Fibroblast of skin of abdomen (primary cell): ENCODE measurements at regions not wholly inside any gene's neighbourhood (a gene's known extent, or its start where the extent isn't known, plus 50 kb on each side); places are given as distances from the start of the nearest gene placed in this dataset.
A peak's percentile ranks its signal among the peaks of the same experiment; 100 is the strongest.
"Not testable (repeated sequence)": the region's sequence is repeated elsewhere in the genome, so short reads cannot be mapped to it uniquely, and the experiment has no call there.

Source experiments
- DNase-seq: peaks from one replicate; pipeline ENCODE4 v3.0.0-alpha.2; 2013

DNA sequence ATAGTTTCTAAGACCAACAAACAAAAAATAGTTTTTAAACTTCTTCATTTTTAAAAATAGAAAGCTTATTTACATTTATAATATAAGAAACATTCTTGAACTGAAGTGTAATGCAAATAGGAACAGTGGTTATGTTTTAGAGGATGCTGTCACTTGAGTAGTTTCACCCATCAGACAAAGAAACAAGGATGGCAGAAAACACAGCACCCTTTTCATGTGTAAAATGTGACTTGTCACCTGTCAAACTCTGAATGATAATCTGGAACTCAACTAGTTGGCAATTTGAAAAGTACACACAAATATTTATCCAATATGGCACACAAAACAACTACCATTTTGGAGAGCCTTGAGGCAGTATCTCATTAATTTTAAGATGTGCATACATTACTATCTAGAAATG is 816.0 kb downstream of the TSN start:
- DNase-seq = not testable (repeated sequence)

DNA sequence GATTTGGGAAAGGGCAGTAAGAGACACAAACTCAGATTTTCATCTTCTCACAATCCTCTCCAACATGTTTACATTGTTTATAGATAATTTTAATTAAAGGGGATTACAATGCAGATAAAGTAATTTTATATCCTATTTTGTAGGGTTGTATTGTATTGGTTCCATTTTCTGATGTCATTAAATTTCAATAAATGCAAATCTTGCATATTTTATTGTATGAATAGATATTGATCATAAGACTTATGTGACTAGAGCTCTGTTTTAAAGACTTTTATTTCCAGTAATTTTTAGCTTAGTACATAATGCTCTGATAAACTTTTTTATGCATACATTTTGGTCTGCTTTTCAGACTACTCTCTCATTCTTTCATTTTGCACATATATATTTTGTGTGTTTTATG is 819.6 kb downstream of the TSN start:
- DNase-seq = no peak

- no peak for DNase-seq
Observed at GRCh38 chr2:122583159-122583917, 827.9 kb downstream of the TSN start.

DNA sequence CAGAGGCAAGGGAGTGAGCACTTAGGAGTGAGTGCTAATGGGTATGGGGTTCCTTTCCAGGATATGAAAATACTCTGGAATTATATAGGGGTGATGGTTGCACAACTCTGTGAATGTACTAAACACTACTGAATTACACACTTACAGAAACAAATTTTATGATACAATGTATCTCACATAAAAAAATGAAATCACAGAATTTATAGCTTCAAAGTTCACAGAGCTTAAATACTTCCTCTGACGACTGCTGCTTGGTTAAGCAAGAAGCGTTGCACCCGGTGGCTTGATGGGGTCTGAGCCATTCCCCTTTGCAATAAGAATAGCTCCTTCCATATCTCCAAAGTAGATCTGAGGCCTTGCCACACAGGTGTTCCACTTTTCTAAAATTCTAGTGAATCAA is 835.1 kb downstream of the TSN start:
- DNase-seq = no peak

DNA sequence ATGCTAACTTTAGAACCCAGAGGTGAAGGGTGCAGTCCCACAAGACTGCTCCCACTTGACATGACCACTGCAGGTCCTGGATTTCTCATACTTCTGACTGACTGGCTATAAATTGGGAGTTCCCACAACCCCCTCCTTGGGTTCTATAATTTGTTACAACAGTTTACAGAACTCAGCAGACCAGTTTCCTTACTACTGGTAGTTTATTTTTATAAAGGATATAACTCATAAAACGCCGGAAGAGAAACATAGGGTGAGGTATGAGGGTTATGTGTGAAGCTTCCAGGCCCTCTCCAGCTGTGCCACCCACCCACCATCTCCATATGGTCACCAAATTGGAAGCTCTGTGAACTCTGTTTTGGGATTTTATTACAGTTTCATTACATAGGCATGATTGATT is 839.6 kb downstream of the TSN start:
- DNase-seq = no peak

- peak; percentile 3 for DNase-seq
Observed at GRCh38 chr2:122596598-122596997, 841.1 kb downstream of the TSN start.

GRCh38 chr2:122598784-122599183 is 843.3 kb downstream of the TSN start:
- DNase-seq = no peak

- DNase-seq = no peak
Observed at GRCh38 chr2:122610948-122611609, 855.6 kb downstream of the TSN start.

- no peak for DNase-seq
Observed at GRCh38 chr2:122622934-122623333, 867.5 kb downstream of the TSN start.

GRCh38 chr2:122627388-122627787 is 871.9 kb downstream of the TSN start:
- no peak for DNase-seq

DNA sequence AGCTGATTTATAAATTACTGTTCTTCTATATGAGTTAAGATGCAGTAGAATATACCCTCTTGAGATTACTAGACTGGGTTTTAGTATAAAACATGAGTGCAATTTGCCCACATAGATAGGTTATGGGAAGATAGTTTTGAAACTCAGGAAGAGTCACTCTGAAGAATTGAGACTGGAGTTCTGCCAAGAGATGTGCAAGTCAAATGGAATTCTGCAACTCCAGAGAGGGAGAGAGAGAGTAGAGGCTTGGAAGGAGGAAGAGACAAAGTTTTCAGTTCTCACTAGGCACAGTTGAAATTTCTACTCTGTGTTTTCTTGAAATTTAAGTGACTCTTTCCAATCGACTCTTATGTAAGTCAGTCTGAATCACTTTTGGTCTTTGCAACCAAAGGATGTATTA is 878.8 kb downstream of the TSN start:
- peak; percentile 96 for DNase-seq

GRCh38 chr2:122634920-122635319 is 879.5 kb downstream of the TSN start:
- no peak for DNase-seq

GRCh38 chr2:122635686-122636085 is 880.2 kb downstream of the TSN start:
- no peak for DNase-seq

DNA sequence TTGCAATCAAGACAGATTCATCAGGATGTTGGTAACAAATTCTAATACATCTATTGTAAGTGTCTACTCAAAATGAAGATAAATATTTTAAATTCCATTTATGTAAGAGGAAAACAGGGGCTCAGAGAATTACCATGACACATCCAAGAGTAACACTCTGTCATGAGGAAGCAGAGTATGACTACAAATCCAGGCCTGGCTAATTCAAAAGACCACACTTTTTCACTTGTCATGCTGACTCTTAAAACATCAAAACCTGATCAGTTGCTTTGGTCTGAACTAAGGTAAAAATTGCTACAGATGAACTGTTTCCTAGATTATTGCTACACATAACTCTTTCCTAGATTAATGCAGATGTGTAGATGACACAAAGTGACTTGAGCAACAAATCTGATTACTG is 880.6 kb downstream of the TSN start:
- peak; percentile 67 for DNase-seq

DNA sequence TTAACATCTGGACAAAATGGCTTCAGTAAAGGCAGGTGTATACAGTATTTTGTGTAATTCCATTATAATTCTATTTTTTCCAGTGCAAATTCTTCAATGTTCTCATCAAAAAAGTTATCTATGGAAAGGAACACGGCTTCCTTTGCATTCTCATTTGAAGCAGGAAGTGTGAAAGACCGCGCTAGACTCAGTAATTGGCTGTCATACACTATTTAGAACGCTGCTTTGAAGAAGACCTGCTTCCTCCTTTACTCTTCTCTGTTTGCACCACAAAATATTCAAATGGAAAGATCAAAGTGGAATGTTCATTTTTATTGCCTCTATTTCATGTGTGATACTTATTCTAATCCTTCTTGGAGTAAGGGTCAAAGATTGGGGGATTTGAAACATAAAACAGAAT is 883.7 kb downstream of the TSN start:
- no peak for DNase-seq

DNA sequence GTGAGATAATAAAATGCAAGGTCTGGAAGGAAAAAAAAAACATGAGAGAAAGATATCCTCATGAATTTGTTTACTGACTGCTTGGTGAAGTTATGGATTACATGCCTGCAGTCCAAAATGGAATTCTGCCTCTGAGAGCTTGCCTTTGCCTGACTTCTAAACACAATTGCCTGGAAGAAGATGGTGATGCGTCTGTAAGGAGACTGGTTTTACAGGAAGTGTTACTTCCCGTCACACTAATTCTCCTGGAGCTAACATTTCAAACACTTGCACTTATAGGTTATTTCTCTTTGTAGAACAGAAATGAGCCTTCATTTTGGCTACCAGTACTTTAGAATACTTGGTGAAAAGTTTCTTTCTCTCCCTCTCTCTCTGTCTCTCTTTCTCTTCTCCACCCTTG is 884.3 kb downstream of the TSN start:
- DNase-seq = no peak

DNA sequence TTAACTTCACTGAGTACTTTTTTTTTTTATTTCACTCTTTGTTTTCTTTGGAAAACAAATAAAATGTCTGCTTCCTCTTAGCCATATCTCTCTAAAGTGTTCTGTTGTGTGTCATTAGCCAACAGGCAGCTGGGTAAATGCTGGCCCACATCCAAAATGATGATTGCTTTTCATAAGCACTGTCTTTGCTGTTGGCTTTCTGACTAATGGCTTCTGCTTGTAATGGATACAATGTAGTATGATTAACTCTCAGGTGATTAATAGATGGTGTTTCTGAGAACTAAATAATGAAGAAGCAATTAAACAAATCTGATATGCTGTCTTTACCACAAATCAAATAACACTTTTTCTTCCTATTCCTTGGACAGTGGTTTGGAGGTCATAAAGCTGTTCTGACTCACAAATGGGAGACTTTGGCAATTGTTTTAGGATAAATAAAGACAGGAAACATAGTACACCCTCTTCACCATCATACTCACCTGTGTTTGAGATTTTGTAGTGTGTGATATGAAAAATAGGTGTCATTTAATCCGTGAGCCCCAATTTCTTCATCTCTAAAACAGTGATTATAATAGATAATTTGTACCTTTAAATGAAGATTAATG is 888.4 kb downstream of the TSN start:
- DNase-seq = peak; percentile 83

DNA sequence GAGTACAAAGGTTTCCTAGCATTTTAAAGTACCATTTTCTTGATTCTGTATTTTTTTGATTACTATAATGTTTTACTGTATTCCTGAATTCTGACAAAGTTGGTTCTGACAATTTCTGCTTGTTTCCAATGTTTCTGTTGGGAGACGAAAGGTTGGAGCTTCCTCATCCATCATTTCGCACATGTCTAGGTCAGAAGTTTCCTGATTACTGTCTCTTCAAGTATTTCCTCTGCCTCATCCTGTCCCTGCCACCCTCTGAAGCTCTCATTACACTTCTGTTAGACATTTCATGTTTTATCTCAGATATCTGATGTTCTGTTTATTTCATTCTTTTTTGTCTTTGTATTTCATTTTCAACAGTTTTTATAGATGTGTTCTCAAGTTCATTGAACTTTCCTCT is 895.8 kb downstream of the TSN start:
- no peak for DNase-seq

DNA sequence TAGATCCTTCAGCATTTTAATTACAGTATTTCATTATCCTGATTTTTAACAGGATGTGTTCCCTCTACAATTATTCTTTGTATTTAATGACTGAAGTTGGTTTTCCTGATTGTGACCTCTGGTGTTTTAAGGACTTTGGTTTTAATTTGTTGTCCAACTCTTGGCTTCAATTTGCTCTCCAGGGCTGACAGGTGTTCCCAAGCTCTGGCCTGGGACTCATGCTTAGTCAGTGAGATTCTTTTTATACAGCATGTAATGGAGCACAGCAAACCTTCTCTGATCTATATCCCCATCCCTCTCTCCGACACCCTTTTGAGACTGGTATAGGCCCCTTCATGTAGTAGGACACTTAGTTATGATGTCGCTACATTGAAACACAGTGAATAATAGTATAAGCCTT is 896.3 kb downstream of the TSN start:
- no peak for DNase-seq

GRCh38 chr2:122652670-122653069 is 897.2 kb downstream of the TSN start:
- peak; percentile 18 for DNase-seq

DNA sequence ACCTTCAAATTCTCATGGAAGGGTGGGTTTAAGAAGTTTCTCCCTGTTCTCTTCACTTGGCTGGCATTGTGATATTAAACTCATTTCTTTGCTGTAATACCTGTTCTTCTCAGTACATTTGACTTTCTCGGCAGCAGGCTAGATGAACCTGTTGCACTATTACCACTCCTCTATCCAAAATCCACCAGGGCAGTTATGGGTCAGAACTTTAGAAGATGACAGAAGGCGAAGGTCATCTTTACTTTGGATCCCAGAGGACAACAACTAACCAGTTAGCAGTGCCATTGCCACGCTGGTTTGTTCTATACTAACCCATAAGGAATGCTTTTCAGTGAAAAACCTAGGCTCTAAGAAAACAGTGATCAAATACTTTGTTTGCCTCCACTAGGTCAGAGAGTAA is 901.0 kb downstream of the TSN start:
- DNase-seq = no peak

DNA sequence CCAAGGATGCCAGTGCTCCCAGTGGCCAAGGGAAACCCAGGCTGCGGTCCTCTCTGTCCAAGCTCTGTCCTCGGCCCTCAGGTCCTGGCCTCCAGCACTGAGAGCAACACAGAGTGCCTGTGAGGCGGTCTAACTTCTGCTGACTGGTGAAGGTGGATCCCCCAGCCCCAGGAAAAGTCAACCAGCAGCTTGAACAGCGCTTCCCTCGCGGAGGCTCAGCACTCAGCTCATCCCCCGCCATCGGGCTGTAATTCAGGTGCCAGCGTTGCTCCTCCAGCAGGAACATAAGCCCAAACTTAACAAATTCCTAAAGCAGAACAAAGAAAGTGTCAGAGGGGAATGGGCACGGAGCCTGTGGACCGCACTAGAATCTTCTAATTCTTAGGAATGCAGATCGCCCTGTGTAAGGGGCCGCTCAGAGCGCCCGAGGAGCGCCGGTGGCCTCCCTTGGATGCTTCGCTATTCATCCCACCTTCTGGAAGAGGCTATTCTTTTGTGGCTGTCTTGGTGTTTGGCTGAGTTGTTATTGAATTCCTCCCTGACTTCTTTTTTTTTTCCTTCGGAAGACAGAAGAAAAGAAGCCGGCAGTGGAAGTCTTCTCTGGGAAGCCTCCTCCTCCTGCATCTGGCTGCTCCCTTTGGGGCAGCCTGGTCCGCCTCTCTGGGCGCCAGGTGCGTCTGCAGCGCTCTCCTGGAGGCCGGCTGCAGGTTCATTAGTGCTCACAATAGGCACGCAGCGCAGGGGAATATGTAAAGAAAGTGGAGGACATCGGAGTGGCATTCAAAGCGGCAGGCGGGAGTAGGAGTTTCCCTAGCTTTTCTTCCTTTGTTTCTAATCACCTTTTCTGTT is 905.6 kb downstream of the TSN start:
- no peak for DNase-seq

DNA sequence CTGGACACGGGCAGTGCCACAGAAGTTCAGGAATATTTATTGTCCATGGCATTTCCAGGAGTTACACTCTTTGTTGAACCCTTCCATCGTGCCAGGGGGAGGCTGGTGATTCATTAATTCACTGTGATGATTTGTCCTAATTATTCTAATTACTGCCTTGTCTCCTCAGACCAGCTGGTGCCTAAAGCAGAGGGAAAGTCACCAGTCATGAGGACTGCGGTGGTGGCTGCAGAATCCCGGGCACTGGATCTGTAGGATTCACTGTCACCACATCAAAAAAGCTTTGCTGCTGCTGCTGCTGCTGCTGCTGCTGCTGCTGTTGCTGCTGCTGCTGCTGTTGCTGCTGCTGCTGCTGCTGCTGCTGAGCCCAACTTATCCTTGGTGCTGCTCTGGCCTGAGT is 908.2 kb downstream of the TSN start:
- DNase-seq = no peak
